ENCODE measurements at regions not wholly inside any gene's neighbourhood (a gene's known extent, or its start where the extent isn't known, plus 50 kb on each side); places are given as distances from the start of the nearest gene placed in this dataset.

DNA sequence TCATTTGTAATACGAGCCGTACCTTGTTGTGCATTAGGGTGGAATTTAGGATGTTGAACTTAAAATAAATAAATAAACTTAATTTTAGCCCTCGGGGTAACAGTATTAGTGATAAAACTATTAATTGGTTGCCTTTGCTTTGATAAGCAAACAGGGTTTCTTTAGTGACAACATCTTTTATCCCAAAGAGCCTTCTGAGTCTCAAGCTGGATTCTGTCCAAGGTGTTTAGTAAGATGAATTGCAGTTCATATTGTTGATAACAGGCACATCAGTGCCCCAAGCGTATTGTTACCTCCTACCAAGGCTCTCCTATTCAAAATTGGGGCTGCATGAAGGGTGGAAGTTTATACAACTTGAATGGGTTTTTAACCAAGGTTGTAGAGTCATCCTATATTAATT, 144.4 kb upstream of the CELF2 start:
- TF ChIP-seq, protein P1, sequence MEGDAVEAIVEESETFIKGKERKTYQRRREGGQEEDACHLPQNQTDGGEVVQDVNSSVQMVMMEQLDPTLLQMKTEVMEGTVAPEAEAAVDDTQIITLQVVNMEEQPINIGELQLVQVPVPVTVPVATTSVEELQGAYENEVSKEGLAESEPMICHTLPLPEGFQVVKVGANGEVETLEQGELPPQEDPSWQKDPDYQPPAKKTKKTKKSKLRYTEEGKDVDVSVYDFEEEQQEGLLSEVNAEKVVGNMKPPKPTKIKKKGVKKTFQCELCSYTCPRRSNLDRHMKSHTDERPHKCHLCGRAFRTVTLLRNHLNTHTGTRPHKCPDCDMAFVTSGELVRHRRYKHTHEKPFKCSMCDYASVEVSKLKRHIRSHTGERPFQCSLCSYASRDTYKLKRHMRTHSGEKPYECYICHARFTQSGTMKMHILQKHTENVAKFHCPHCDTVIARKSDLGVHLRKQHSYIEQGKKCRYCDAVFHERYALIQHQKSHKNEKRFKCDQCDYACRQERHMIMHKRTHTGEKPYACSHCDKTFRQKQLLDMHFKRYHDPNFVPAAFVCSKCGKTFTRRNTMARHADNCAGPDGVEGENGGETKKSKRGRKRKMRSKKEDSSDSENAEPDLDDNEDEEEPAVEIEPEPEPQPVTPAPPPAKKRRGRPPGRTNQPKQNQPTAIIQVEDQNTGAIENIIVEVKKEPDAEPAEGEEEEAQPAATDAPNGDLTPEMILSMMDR (conservative IDR thresholded peaks at IDR 0.05; ENCODE audit: control insufficient read depth, insufficient read depth, low read depth, low read length), result no peak
- no peak for DNase-seq (ENCODE audit: low read depth)
- H3K4me3 ChIP-seq (ENCODE audit: control insufficient read depth, low read depth, low read length), result no peak overlapping the region

DNA sequence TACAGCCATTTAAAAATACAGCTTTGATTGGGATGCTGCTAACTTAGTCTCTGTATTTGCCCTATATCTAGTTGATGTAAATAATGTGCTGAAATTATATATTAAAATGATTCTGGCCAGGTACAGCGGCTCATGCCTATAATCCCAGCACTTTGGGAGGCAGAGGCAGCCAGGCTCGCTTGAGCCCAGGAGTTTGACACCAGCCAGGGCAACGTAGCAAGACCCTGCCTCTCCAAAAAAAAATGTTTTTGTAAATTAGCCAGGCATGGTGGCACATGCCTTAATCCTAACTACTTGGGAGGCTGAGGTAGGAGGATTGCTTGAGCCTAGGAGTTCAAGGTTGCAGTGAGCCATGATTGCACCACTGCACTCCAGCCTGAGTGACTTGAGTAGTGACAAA, 143.8 kb upstream of the CELF2 start:
- no peak overlapping the region for H3K4me3 ChIP-seq (ENCODE audit: control insufficient read depth, low read depth, low read length)
- TF ChIP-seq, protein P1 (conservative IDR thresholded peaks at IDR 0.05; ENCODE audit: control insufficient read depth, insufficient read depth, low read depth, low read length), result no peak
- no peak for DNase-seq (ENCODE audit: low read depth)

DNA sequence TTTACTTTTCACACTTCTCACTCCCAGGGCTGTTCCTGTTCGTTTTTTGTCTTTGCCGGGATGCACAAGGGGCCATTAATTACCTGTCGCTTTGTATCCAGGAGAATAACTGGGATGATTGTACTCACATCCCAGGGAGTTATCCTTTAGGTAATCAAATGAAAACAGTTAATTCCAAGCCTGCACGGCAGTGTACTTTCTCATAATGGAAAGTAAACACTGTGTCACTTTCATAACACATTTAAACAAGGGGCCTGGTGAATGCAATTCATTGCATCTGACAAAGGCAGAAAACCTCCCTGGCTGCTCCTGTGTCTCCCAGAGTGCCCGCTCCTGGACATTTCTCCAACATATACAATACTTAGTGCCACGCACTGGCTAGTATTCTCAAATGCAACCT, 138.7 kb upstream of the CELF2 start:
- DNase-seq (ENCODE audit: low read depth), result no peak
- H3K4me3 ChIP-seq (ENCODE audit: control insufficient read depth, low read depth, low read length), result no peak overlapping the region
- TF ChIP-seq, protein P1 (conservative IDR thresholded peaks at IDR 0.05; ENCODE audit: control insufficient read depth, insufficient read depth, low read depth, low read length), result no peak

DNA sequence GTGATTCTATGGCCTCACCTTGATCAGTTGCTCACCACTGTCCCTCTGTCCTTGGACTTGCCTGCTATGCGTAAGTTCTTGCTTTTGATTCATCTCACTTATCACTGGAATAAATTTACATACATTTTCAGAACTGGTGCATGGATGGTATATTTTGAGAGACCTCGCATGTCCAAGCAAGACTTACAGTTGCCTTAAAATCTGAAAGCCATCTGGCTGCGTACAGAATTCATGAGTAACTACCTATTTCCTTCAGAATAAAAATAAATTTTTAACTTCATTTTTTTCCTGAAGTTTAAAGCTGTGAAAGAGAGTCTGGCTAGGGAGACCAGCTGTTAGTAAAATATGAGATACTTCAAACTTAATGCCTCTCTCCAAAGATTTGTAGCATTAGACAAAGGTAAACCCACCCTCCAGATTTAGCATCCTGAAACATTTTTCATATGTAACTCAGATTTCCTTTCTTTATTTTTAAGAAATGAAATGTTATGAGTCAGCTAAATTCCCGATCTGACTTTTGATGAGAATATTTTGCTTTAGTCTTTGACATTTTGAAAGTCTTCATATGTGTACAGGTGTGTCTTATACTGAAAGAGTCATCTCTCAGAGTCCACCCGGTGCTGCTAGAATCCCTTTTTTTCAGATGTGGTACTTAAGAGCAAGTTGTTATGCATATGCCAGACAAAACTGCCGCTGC, 136.4 kb upstream of the CELF2 start:
- TF ChIP-seq, protein P1 (conservative IDR thresholded peaks at IDR 0.05; ENCODE audit: control insufficient read depth, insufficient read depth, low read depth, low read length), result no peak
- no peak for DNase-seq (ENCODE audit: low read depth)
- H3K4me3 ChIP-seq (ENCODE audit: control insufficient read depth, low read depth, low read length), result no peak overlapping the region

DNA sequence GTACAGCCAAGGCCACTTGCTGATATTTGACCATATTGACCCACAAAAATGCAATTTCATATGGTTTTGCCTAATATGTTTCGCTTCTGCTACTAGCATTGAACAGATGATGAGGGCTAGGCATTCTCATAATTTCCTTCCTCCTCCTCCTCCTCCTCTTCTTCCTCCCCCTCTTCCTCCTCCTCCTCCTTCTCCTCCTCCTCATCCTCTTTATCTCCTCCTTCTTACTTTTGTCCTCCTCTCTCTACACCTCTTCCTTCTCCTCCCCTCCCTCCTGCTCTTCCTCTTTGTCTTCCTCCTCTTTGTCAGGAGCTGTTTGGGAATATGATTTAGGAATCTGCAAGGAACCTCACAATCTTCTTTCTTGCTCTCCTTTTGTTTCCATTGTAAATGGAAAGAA, 133.9 kb upstream of the CELF2 start:
- TF ChIP-seq, protein P1 (conservative IDR thresholded peaks at IDR 0.05; ENCODE audit: control insufficient read depth, insufficient read depth, low read depth, low read length), result no peak
- DNase-seq (ENCODE audit: low read depth), result no peak
- H3K4me3 ChIP-seq (ENCODE audit: control insufficient read depth, low read depth, low read length), result no peak overlapping the region

DNA sequence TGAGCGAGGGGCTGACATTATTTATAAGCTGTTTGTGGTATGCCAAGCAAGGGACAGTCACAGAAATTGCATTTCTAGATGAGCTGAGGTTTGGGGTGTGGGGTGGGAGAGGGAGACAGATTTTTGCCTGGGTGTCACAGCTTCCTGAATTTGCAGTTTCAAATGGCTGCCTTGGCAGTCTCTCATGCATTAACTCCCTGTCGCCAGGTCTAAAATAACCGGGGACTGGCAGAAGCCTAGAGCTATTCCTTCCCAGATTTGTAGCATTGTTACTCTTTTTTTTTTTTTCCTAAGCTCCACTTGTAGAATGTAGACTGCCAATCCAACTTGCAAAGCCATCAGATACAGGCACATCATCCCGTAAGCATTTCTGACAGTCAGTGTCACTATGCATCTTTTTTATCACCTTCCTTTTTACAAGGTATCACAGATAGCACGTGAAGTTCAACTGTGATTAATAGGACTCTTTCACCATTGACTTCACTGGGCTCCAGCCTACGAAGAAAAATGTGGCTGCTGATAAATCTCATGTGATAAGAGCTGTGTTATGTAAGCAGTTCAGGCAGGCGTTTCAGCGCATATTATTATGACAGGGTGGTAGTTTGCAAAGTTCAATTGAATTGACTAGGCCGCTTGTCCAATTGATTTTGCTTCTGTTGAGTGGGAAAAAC, 130.7 kb upstream of the CELF2 start:
- TF ChIP-seq, protein P1 (conservative IDR thresholded peaks at IDR 0.05; ENCODE audit: control insufficient read depth, insufficient read depth, low read depth, low read length), result no peak
- H3K4me3 ChIP-seq (ENCODE audit: control insufficient read depth, low read depth, low read length), result no peak overlapping the region
- DNase-seq (ENCODE audit: low read depth), result no peak
